HFFc6 (cell line): ENCODE measurements at regions not wholly inside any gene's neighbourhood (a gene's known extent, or its start where the extent isn't known, plus 50 kb on each side); places are given as distances from the start of the nearest gene placed in this dataset.

ENCODE experiments used
- DNase-seq: peaks from one replicate; pipeline ENCODE4 v3.0.0-alpha.2; 2018
- H3K27ac Mint-ChIP-seq: 2 replicates; pipeline ENCODE4 v1.8.0; 2020; ENCODE audit warnings: mild to moderate bottlenecking, mixed read lengths
- H3K27me3 Mint-ChIP-seq: 2 replicates; pipeline ENCODE4 v1.8.0; 2021; ENCODE audit warnings: mild to moderate bottlenecking, moderate library complexity, mixed read lengths; ENCODE audit not compliant: insufficient read depth
- H3K36me3 Mint-ChIP-seq: 2 replicates; pipeline ENCODE4 v1.8.0; 2021; ENCODE audit warnings: low read depth, mixed read lengths
- H3K4me1 Mint-ChIP-seq: 2 replicates; pipeline ENCODE4 v1.8.0; 2020; ENCODE audit warnings: low read depth, mixed read lengths
- H3K4me3 Mint-ChIP-seq: 2 replicates; pipeline ENCODE4 v1.8.0; 2020; ENCODE audit warnings: mild to moderate bottlenecking, moderate library complexity, mixed read lengths
- H3K9me3 Mint-ChIP-seq: 2 replicates; pipeline ENCODE4 v1.8.0; 2020; ENCODE audit warnings: mild to moderate bottlenecking, mixed read lengths
- TF ChIP-seq, protein P1 (sequence below): fragments of 200-600 bp; sonication (generic); IDR thresholded peaks from 2 replicates; pipeline ENCODE4 v1.5.0; 2021; ENCODE audit warnings: antibody characterized with exemption, mild to moderate bottlenecking

GRCh38 chr7:118298771-118299170 is 74.3 kb downstream of the ANKRD7 start:
- no peak for DNase-seq
- no peaks in the 10 kb centered on the region for H3K27me3 Mint-ChIP-seq
- H3K36me3 Mint-ChIP-seq: no peaks in the 10 kb centered on the region
- peaks cover 48% of the 10 kb centered on the region for H3K9me3 Mint-ChIP-seq
- H3K4me1 Mint-ChIP-seq: no peaks in the 10 kb centered on the region
- H3K27ac Mint-ChIP-seq: no peak overlapping the region
- TF ChIP-seq, protein P1, sequence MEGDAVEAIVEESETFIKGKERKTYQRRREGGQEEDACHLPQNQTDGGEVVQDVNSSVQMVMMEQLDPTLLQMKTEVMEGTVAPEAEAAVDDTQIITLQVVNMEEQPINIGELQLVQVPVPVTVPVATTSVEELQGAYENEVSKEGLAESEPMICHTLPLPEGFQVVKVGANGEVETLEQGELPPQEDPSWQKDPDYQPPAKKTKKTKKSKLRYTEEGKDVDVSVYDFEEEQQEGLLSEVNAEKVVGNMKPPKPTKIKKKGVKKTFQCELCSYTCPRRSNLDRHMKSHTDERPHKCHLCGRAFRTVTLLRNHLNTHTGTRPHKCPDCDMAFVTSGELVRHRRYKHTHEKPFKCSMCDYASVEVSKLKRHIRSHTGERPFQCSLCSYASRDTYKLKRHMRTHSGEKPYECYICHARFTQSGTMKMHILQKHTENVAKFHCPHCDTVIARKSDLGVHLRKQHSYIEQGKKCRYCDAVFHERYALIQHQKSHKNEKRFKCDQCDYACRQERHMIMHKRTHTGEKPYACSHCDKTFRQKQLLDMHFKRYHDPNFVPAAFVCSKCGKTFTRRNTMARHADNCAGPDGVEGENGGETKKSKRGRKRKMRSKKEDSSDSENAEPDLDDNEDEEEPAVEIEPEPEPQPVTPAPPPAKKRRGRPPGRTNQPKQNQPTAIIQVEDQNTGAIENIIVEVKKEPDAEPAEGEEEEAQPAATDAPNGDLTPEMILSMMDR: no peak
- no peak overlapping the region for H3K4me3 Mint-ChIP-seq

DNA sequence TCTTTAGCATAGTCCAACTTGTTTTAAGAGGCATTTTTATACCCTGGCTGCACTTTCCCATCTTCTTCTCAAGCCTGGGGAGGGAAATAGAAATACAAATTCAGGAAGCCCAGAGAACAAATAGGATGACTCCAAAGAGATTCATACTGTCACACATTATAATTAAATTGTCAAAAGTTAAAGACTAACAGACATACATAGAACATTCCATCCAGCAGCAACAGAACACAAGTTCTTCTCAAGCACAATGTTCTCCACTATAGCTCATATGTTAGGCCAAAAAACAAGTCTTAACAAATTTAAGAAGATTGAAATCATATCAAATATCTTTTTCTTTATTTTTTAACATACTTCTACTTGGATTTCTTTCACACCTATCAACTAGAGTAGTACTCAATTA is 75.7 kb downstream of the ANKRD7 start:
- TF ChIP-seq, protein P1: no peak

DNA sequence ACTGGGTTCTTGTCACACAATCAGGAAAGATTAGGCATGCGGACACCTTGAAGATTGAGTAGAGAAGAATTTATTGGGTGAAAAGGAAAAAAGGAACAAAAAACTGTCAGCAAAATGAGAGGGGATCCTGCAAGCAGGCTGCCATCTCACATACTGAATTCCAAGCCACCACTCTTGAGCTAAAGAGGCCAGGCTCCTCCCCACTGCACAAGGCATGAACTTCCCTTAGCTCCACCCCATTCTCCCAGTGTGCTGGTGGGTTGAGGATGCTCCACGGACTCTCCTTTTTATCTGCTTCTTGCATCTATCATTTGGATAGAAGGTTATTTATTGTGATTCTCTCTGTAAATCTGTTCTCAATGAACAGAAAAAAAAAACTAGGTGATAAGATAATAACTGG is 79.6 kb downstream of the ANKRD7 start:
- DNase-seq: no peak

More for the DNA sequence above, 75.7 kb downstream of the ANKRD7 start:
- Mint-ChIP-seq H3K9me3 (peaks cover 48% of the 10 kb centered on the region), H3K4me3 (no peak overlapping the region), H3K36me3 (no peaks in the 10 kb centered on the region), H3K4me1 (no peaks in the 10 kb centered on the region), H3K27me3 (no peaks in the 10 kb centered on the region), H3K27ac (no peak overlapping the region)
- DNase-seq: no peak

GRCh38 chr7:118305671-118306070 is 81.2 kb downstream of the ANKRD7 start:
- Mint-ChIP-seq H3K4me3 (no peak overlapping the region), H3K27me3 (peaks cover 3% of the 10 kb centered on the region; the same call in 1 of the 2 replicates), H3K4me1 (no peaks in the 10 kb centered on the region), H3K27ac (no peak overlapping the region), H3K36me3 (0 out of 2 replicates have a peak, but pooled peaks cover 6% of the 10 kb centered on the region), H3K9me3 (peaks cover 50% of the 10 kb centered on the region)
- DNase-seq: no peak
- TF ChIP-seq, protein P1: no peak

More for the DNA sequence above, 79.6 kb downstream of the ANKRD7 start:
- peaks cover 3% of the 10 kb centered on the region; the same call in 1 of the 2 replicates for H3K27me3 Mint-ChIP-seq
- no peak overlapping the region for H3K4me3 Mint-ChIP-seq
- TF ChIP-seq, protein P1: no peak
- no peaks in the 10 kb centered on the region for H3K4me1 Mint-ChIP-seq
- H3K36me3 Mint-ChIP-seq: 0 out of 2 replicates have a peak, but pooled peaks cover 6% of the 10 kb centered on the region
- H3K27ac Mint-ChIP-seq: no peak overlapping the region
- peaks cover 45% of the 10 kb centered on the region for H3K9me3 Mint-ChIP-seq

- no peak for DNase-seq
- Mint-ChIP-seq H3K4me3 (no peak overlapping the region), H3K9me3 (peaks cover 59% of the 10 kb centered on the region), H3K27ac (no peak overlapping the region), H3K27me3 (peaks cover 3% of the 10 kb centered on the region; the same call in 1 of the 2 replicates), H3K4me1 (no peaks in the 10 kb centered on the region), H3K36me3 (0 out of 2 replicates have a peak, but pooled peaks cover 6% of the 10 kb centered on the region)
- TF ChIP-seq, protein P1: no peak
Measured at GRCh38 chr7:118306771-118307170, 82.3 kb downstream of the ANKRD7 start.
